Kidney epithelial cell (primary cell): ENCODE measurements at regions not wholly inside any gene's neighbourhood (a gene's known extent, or its start where the extent isn't known, plus 50 kb on each side); places are given as distances from the start of the nearest gene placed in this dataset.
A peak's percentile ranks its signal among the peaks of the same experiment; 100 is the strongest.
"Not testable (repeated sequence)": the region's sequence is repeated elsewhere in the genome, so short reads cannot be mapped to it uniquely, and the experiment has no call there.

Experiments
- DNase-seq: peaks from one replicate; pipeline ENCODE4 v3.0.0-alpha.2; 2010; ENCODE audit warnings: low read depth
- H3K27me3 ChIP-seq: 2 replicates; pipeline ENCODE4 v1.6.0; 2011; ENCODE audit warnings: low read length; ENCODE audit not compliant: control insufficient read depth, insufficient read depth
- H3K36me3 ChIP-seq: 2 replicates; pipeline ENCODE4 v1.5.1; 2011; ENCODE audit warnings: low read length; ENCODE audit not compliant: control insufficient read depth, insufficient read depth
- H3K4me3 ChIP-seq: 2 replicates; pipeline ENCODE4 v1.5.1; 2011; ENCODE audit warnings: low read depth, mild to moderate bottlenecking, control low read depth, low read length
- TF ChIP-seq, protein P1 (sequence below): IDR thresholded peaks from 2 replicates; pipeline ENCODE4 v1.5.1; 2011; ENCODE audit warnings: mild to moderate bottlenecking, moderate library complexity, low read length, control low read depth, inconsistent platforms; ENCODE audit not compliant: insufficient read depth, poor library complexity, severe bottlenecking

GRCh38 chr7:98729121-98729520 is 112.0 kb downstream of the NPTX2 start:
- DNase-seq, result no peak
- TF ChIP-seq, protein P1, sequence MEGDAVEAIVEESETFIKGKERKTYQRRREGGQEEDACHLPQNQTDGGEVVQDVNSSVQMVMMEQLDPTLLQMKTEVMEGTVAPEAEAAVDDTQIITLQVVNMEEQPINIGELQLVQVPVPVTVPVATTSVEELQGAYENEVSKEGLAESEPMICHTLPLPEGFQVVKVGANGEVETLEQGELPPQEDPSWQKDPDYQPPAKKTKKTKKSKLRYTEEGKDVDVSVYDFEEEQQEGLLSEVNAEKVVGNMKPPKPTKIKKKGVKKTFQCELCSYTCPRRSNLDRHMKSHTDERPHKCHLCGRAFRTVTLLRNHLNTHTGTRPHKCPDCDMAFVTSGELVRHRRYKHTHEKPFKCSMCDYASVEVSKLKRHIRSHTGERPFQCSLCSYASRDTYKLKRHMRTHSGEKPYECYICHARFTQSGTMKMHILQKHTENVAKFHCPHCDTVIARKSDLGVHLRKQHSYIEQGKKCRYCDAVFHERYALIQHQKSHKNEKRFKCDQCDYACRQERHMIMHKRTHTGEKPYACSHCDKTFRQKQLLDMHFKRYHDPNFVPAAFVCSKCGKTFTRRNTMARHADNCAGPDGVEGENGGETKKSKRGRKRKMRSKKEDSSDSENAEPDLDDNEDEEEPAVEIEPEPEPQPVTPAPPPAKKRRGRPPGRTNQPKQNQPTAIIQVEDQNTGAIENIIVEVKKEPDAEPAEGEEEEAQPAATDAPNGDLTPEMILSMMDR, result no peak
- Histone ChIP-seq H3K27me3 (no peaks in the 10 kb centered on the region), H3K4me3 (no peak overlapping the region), H3K36me3 (no peaks in the 10 kb centered on the region)

GRCh38 chr7:98730326-98730725 is 113.2 kb downstream of the NPTX2 start:
- no peak for DNase-seq
- TF ChIP-seq, protein P1, result no peak

GRCh38 chr7:98731651-98732050 is 114.6 kb downstream of the NPTX2 start:
- TF ChIP-seq, protein P1, result no peak
- Histone ChIP-seq H3K4me3 (no peak overlapping the region), H3K36me3 (no peaks in the 10 kb centered on the region), H3K27me3 (no peaks in the 10 kb centered on the region)
- DNase-seq, result no peak

More at GRCh38 chr7:98730326-98730725, 113.2 kb downstream of the NPTX2 start:
- H3K36me3 ChIP-seq, result no peaks in the 10 kb centered on the region
- H3K4me3 ChIP-seq, result no peak overlapping the region
- H3K27me3 ChIP-seq, result no peaks in the 10 kb centered on the region

DNA sequence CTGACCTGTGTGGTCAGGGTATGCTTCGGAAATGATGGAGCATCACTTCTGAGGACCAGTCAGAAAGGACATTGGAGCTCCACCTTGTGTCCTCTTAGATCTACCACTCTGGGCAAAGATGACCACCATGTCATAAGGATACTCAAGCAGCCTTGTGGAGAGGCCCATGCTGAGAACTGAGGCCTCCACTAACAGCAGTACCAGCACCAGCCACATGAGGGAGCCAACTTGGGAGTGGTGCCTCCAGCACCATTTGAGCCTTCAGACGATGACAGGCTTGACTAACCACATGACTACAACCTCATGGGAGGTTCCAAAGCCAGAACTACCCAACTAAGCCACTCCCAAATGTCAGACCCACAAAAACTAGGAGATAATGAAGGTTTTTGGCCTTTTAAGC is 116.0 kb downstream of the NPTX2 start:
- Histone ChIP-seq H3K4me3 (no peak overlapping the region), H3K36me3 (no peaks in the 10 kb centered on the region), H3K27me3 (no peaks in the 10 kb centered on the region)
- no peak for DNase-seq
- TF ChIP-seq, protein P1, result peak; percentile 51

DNA sequence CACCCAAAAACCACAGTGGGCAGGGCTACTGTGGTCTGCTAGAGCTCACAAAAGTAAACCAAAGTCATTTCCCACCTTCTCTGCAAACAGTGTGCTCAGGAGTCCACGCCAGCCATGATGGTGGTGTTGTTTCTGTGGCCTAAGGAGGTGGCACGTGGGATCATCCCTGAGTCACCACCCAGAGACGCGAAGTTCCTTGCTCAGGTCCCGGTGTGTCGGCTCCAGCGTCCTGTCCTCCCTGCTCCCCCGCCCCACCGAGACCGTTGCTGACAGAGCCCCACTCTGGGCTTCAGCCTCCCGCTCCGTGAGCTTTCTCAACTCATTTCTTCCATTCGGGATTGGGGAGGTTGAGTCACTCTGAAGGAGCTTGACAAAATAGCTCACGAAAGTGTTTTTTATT is 118.7 kb downstream of the NPTX2 start:
- Histone ChIP-seq H3K4me3 (no peak overlapping the region), H3K27me3 (no peaks in the 10 kb centered on the region), H3K36me3 (no peaks in the 10 kb centered on the region)
- DNase-seq, result no peak
- TF ChIP-seq, protein P1, result no peak

GRCh38 chr7:98736461-98736860 is 119.4 kb downstream of the NPTX2 start:
- DNase-seq, H3K4me3 ChIP-seq, H3K36me3 ChIP-seq, H3K27me3 ChIP-seq: not testable (repeated sequence)

DNA sequence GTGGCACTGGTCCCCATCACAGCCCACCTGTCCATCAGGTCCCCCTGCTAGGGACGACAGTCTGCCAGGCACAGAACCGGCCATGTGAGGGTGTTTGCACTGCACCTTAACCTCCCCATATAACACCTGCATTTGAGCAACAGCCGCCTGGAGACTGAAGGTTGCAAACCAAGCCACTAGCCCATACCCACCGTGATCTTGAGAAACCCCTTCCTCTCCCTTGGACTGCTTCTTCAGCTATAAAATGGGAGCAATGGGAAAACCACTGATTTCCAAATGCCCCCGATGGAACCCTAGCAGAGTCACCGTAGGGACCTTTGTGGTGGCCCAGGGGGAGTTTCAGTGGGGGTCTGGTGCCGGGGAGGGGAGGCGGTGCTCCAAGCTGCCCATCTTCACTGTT is 120.1 kb downstream of the NPTX2 start:
- no peaks in the 10 kb centered on the region for H3K36me3 ChIP-seq
- DNase-seq, result no peak
- no peaks in the 10 kb centered on the region for H3K27me3 ChIP-seq
- no peak overlapping the region for H3K4me3 ChIP-seq
- TF ChIP-seq, protein P1, result no peak
